SH-SY5Y (cell line): ENCODE measurements at regions not wholly inside any gene's neighbourhood (a gene's known extent, or its start where the extent isn't known, plus 50 kb on each side); places are given as distances from the start of the nearest gene placed in this dataset.

ENCODE experiments used
- GATA2 ChIP-seq: IDR thresholded peaks from 2 replicates; pipeline ENCODE4 v1.6.1; 2011; ENCODE audit warnings: mild to moderate bottlenecking, low read depth, low read length
- GATA3 ChIP-seq: IDR thresholded peaks from 2 replicates; pipeline ENCODE4 v1.6.1; 2011; ENCODE audit warnings: low read depth, mild to moderate bottlenecking, low read length, moderate library complexity

DNA sequence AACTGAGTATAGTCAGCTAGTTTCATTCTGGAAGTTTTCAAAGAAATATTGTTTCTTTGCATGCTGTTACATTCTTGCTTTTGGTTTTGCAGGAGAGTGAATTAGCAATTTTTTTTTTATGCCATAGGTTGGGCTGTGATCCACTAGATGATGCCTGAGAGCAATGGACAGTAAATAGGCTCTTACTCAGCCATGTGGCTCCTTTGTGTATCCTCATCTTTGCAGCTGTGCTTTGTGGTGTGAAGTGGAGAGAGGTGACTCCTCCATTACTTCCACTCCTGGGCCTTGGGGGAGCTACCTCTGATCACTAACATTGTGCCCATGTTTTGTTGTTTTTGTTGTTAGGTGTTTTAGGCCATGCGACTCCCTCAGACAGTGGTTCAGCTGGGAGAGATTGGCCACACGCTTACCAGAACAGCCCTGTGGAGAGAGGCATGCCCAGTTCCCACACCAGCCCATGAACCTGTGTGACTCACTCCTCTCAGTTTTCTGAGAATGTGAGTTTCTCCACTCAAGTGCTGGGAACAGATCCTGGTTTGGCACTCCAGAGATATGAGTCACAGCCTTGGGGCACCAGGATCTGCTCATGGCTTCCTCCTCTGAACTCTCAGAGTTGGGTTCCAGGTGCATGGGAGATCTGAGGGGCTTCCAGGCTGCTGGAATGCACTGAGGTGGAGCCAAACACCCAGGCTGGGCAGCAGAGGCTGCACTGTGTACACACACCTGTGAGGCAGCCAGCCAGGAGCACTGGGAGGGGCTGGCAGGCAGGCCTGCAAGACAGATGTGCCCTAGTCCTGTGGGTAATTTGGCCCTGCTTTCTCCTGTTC is 785.3 kb downstream of the ROBO2 start:
- TF ChIP-seq GATA2: no peak
- TF ChIP-seq GATA3: no peak
